Ramos (cell line): ENCODE measurements at regions not wholly inside any gene's neighbourhood (a gene's known extent, or its start where the extent isn't known, plus 50 kb on each side); places are given as distances from the start of the nearest gene placed in this dataset.

Experiments
- in situ Hi-C: fragments of 300-500 bp; cut with MboI; formaldehyde crosslinking; loops from one replicate; pipeline ENCODE4 v1.14.3; 2022; ENCODE audit warnings: low sequenced_read_pairs; ENCODE audit not compliant: unreplicated experiment

DNA sequence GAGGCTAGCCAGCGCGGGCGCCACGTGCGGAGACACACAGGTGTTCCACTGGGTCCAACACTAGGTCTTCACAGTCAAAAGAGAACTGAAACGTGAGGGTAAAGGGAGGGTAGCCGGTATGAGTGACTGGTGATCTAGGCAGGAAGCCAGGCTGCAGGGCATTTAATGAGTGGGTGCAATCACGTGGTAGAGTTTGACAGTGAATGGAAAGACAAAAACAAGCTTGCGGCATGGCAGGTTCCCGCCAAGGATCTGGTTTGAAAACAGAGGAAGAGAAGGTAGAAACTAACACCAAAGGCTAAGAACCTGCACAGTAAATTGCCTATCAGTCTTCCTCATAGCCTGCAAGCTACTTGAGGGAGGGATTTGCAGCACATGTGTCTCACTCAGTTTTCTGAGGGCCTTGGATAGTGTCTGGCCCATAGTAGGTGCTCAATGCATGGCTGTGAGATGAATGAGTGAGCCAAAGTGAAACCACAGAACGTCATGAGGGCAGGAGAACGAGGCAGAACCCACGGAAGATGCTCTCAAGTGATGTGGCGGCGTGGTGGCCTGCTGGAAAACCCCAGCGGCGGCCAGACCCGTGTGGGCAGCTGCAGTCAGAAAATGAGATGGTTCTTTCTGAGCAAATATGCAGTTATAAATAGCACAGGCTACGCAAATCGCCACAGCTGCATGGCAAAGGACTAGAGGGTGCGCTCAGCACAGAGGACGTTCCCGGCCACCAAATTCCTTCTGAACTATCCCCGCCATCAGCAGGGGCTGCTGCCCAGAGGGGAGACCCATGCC is 183.6 kb upstream of the NFE2L3 start:
- in situ Hi-C loops = no loop called here

DNA sequence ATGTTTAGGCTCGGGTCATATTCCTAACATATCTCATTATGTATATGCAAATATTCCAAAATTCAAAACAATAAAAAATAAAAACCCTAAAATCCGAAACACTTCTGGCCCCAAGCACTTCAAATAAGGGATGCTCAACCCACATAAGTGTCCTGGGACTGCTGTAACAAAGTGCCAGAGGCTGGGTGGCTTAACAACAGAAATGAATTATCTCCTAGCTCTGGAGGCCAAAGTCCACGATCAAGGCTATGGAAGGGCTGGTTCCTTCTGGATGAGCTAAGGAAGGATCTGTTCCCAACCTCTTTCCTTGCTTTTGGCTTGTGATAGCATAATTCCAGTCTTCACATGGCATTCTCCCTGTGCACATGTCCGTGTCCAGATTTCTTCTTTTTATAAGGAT is 181.6 kb upstream of the NFE2L3 start:
- in situ Hi-C loops = no loop called here

DNA sequence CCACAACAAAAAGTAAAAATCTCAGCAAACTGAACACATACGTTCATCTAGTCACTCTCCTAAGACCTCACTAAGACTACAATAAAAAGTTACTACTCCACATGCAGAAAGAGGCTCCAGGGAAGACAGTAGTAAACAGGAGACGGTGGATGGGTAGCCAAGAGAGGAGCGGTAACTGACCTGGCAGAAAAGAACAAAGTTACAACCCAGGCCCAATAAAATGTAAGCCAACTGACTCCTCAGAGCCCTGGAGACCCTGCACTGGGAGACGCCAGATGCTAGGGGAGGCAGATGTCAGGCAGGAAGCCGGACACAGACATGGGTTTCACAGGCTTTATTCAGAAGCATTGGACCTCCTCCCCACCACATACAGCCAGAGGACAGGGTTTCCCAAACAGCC is 181.1 kb upstream of the NFE2L3 start:
- in situ Hi-C loops = no loop called here

DNA sequence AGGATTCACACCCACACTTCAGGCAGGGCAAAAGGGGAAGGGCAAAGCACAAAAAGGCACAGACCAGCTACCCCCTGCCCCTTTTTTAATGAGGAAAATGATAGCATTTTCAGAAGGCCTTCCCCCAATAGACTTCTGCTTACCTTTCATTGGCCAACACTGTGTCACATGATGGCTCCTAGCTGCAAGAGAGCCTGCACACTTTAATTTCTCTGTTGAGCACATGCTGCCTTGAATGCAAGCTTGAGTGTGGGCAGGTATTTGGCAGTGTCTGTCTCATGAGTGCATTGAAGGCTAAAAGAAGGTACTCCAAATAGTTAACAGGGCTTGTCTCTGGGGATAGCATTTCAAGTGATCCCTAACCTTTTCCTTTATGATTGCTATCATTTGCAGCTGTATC is 175.4 kb upstream of the NFE2L3 start:
- in situ Hi-C loops = no loop called here

DNA sequence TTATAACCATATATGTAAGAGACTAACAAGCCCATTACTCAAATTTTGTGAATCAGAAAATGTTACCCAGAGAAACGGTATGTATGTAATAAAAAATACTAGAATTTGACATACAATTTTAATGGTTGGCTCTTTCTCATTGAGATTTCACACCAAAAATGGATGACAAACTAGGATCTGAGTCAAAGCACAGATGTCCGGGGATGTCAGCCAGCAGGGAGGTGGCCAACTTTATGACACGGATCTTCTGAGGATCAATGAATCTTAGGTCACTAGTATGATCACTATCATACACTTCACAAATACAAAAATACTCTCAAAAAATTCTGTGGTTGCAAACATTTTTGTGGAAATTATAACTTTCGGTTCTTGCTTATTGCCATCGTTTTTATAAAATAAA is 173.5 kb upstream of the NFE2L3 start:
- in situ Hi-C loops = no loop called here

DNA sequence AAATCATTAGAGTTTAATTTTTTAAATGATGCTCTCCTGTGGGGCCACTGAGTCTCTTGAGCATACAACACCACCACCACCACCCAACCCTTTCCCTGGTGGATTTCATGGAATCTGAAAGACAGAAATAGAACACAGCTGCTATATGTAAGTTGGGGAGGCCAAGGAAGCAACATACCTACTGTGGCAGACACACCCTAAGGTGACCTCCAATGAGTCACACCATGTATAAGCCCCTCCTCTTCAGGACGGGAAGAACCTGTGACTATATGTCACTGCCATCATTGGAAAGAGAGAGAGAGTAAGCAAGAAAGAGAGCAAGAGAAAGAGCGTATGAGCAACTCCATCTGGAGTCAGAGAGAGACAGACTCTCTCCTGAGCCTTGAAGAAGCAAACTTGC is 172.4 kb upstream of the NFE2L3 start:
- in situ Hi-C loops = no loop called here

DNA sequence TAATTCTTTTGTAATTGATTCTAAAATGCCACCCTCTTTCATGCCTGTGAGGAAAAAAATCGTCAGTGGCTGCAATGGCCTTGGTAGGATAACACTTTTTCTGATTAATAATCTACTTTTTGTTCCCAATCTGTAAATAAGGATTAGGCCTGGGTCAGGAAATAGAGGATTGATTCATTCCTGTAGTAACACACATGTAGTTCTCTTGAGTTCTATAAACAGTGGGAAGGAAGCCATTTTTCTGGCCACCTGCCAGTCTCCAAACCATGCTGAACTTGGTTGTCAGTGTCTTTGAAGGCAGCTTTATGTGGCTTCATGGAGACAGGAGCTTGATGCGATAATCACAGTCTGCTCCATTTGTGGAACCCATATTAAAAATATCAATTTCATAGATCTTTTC is 169.3 kb upstream of the NFE2L3 start:
- in situ Hi-C loops = no loop called here

DNA sequence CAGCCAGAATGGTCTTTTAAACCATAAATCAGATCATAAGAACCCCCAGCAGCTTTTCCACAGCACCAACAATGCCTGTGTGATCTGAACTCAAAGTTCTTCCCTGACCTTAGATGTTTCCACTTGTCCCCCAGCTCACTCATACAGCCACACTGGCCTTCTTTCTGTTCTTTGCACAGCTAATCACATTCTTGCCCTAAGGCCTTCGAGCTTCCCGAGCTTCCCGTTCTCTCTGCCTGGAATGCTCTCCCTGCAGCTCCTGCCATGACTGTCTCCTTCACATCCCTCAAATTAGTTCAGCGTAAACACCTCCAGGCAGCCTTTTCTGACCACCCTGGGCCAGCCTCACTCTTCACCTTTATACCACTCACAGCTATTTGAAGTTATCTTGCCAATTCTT is 166.8 kb upstream of the NFE2L3 start:
- in situ Hi-C loops = no loop called here

DNA sequence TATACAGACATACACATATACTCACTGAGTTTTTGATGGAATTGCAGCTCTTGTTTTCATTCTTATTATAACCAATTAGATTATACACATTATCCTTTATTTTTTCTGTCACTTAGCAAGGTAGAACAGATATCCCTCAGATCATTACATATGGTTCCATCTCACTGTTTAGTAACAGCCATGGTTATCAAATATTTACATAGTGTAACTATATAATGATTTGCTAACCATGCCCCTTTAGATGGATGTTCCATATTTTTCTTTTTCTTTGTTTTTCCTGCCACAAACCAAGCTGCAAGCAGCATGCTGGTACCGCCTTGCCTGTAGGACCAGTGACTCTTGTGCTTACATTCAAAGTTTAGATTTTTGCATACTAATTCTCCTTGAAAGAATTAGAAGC is 163.4 kb upstream of the NFE2L3 start:
- in situ Hi-C loops = no loop called here

DNA sequence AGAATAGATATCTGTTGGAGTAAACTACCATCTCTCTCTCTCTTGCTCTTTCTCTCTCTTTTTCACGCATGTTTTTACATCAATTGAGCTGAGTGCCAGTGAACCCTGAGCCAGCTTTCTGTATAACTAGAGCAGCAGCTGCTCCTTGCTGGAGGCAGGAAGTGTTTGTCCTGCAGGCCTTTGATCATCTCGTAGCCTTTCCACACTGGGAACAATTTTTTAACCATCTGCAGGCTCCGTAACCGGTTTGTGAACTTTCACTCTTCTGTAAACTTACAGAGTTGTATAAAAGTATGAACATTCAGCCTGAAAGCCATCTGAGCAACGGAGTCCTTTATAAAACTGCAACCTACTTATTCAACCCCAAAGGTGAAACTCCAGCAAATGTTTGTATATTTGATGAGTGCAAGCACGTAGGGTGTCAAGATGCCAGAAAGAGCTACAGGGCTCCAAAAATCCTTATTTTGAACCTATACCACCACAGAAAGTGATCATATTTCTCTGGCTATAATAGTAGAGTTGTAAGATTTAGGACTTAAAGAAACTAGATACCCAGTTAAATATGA is 162.8 kb upstream of the NFE2L3 start:
- in situ Hi-C loops = no loop called here

DNA sequence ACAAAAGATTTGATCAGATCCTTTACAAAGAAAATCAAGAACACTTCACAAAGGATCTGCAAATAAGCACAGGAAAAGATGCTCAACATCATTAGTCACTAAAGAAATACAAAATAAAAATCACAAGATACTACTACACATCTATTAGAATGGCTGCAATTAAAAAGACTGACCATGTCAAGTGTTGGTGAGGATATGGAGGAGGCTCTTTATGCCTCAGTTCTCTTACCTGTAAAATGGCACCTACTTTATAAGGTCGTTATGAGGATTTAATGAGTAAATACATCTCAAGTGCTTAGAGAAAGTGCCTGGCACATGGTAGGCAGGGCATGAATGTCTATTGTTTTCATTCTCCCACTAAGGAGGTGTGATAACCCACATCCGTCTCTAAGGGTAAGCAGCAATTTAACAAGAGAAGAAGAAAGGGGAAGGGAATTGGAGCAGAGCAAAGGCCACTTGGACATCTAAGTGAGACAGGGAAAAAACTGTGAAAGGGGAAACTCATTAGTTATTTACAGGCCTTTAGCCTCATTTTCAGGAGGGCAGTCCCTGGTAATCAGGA is 157.5 kb upstream of the NFE2L3 start:
- in situ Hi-C loops = no loop called here

DNA sequence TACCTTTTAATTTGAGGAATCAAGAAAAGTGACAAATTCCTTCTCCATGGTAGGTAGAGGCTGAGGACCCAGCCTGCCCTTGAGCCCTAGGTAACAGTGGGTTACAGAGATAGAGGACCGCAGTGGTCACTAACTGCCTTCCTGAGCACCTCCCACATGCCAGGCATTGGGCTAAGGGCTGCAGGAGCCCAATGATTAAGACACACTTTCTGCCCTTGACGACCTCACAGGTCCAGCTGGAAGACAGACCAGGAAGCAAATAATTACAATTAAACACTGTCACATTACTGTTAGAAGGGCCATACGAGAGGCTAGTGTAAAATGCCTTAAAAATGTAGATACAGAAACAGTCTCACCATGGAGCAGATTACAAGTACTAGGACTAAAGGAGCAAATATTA is 156.8 kb upstream of the NFE2L3 start:
- in situ Hi-C loops = no loop called here

DNA sequence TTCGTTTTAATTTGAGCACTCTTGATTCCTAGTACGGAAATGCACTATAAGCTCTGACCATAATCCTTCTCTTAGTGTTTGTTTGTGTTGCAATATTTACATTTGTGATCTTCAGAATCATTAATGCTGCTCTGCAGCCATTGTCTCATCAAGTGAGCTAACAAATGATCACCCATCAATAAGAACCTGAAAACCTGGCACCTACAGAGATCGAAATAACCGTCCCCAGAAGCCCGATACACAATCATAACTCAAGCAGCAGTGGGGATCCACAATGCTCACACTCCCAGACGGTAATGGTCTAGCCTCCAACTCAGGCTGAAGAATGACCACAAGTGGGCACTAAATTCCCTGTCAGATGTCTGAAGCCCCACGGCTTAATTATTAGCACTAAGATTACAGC is 156.0 kb upstream of the NFE2L3 start:
- in situ Hi-C loops = no loop called here

DNA sequence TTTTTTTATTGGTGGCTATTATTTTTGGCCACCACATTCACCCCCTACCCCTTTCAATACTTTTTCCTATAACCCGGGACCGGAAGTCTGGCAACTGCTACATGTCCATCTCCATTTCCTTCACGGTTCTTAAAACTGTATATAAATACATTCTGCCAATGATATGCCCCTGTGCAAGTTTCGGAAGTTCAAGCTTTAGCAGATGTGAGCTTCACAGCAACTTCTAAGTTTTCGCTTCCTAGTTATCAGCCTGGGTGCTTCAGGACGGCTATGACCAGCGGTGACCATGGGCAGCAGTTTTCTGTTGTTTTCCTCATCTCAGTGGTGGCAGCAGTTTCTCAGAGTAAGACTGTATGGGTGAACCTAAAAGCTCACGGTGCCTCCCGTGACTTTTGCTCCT is 153.5 kb upstream of the NFE2L3 start:
- in situ Hi-C loops = no loop called here

DNA sequence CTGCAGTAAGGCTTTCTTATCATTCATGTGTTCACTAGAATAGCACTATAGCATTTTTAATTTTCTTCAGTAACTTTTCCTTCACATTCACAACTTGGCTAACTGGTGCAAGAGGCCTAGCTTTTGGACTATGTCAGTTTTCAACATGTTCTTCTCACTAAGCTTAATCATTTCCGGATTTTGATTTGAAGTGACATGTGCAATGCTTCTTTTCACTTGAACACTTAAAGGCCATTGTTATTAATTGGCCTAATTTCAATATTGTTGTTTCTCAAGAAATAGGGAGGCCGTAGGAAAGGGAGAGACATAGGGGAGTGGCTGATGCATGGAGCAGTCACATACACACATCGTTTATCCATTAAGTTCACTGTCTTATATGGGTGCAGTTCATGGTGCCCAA is 151.2 kb upstream of the NFE2L3 start:
- in situ Hi-C loops = no loop called here

DNA sequence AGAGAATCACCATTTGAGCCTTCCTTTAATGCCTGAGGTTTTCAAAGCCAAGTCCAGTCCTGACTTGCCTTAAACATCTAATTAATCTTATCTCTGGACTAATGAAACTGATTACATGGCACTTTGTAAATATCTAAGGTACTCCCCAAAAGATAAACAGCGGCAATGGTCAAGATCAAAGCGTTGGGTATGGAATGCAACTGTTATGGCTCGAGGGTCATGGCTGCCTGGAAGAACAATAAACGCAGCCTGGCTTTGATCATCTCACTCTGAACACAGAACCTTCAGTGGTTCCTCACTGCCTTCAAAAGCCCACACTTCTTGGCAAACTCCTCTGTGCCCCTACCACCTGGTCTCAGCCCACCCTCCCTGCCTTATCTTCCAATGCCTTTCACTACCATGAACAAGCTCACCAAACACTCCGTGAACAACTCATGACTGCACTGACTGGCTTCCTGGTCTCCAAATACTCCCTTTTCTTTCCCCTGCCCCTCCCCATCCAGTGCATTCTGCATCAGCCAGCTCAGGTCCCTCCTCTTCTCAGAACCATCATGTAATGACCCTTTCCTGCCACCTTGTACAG is 150.2 kb upstream of the NFE2L3 start:
- in situ Hi-C loops = no loop called here

DNA sequence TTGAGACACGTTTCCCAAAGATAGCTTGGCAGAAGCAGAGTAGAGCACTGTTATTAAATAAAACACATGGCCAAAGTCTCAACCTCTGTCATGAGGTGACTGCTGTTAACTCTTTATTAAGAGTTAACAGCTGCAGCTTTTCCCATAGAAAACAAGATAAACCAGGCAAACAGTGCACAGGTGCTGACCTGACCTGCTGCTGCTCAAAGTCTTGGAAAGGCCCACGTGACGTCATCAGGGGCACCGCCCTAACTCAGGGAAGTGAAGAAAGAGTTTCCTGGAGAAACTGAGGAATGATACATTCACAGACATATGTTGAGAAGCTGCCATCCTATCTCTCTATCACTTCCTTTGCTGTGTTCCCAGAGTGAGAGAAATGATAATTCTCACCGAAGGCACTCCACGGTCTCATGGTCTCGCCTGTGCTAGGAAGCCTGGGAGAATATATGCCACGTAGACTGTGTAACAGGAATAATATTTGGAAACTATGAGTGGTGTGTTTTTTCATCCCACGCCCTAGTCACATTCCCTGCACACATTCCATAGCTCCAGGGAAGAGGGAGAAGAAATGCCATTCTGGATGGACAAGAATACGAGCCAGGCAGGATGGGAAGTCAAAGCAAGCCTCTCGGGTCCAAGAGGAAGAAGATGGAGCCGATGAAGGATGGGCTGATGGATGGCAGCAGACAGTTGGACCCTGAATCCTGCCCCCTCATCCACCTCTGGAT is 146.2 kb upstream of the NFE2L3 start:
- in situ Hi-C loops = no loop called here

DNA sequence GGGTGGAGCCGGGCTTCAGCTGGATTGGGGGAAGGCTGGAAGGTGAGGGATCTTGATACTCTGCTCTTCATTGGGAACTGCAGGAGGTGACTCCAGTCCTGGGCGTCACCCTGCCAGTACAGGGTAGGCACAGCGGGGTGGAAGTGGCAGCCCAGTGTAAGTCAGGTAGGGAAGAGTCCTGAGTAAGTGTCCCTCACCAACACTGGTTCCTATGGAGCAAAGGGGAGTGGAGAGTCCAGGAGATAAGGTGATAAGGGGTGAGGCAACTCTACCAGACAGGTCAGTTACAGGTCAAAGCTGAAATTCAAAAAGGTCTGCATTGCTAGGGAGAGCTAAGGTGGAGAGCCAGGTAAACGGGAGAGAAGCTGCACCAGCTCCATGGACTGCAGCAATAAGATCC is 145.6 kb upstream of the NFE2L3 start:
- in situ Hi-C loops = no loop called here

DNA sequence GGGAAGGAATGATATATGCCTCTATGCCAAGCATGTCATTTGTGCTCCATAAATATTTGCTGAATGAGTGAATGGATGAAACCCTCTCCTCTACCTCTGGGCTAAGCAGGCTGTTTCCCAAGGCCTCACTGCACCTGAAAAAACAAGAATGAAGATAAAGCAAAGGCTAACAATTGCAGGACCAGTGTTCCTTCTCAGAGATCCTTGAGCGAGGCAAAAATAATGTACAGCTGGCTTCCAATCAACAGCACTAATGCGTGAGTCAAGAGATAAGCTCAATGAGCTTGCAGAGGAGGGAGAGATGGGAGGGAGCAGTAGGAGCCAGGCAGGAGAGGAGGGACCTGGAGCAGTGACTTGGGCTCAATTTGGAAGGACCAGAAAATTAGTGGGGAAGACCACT is 144.5 kb upstream of the NFE2L3 start:
- in situ Hi-C loops = no loop called here

DNA sequence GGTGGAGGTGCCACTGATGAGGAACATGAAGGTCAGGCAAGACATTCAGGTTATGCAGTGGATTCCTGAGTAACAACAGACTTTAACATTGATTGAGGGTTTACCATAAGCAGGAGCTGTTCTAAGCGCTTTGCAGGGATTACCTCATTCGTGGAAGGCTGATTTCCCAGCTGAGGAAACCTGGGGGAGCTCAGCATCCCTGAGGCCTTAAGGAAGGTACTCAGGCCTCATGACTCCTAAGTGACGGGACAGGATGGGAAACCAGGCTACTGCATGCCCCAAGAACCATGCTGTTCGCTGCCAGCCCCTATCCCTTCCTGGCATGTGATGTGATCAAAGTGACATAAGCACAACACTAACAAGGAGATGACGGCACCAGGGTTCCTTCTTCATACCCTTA is 143.6 kb upstream of the NFE2L3 start:
- in situ Hi-C loops = no loop called here
